WTC11 (cell line): ENCODE measurements at regions not wholly inside any gene's neighbourhood (a gene's known extent, or its start where the extent isn't known, plus 50 kb on each side); places are given as distances from the start of the nearest gene placed in this dataset.
"Not testable (repeated sequence)": the region's sequence is repeated elsewhere in the genome, so short reads cannot be mapped to it uniquely, and the experiment has no call there.

ENCODE experiments used
- ATAC-seq: fragments of 200-7000 bp; cut with Tn5 transposase; 2 replicates; pipeline ENCODE4 v1.10.0; 2021; ENCODE audit warnings: mild to moderate bottlenecking, moderate library complexity
- CTCF ChIA-PET: fragments of 300-600 bp; sonication (Branson Sonifier 250); formaldehyde crosslinking; loops from one replicate; lab custom pipeline; 2021; ENCODE audit warnings: antibody characterized with exemption; lab: Charles Lee
- POLR2A ChIA-PET: fragments of 350-600 bp; sonication (Branson Sonifier 250); formaldehyde crosslinking; loops from one replicate; lab custom pipeline; 2021; ENCODE audit warnings: antibody characterized with exemption; lab: Charles Lee
- DNase-seq: peaks from one replicate; pipeline ENCODE4 v3.0.0; 2021; ENCODE audit warnings: low spot score
- H3K27ac Mint-ChIP-seq: 2 replicates; pipeline ENCODE4 v1.8.0; 2021; ENCODE audit warnings: mixed read lengths
- H3K27me3 Mint-ChIP-seq: 2 replicates; pipeline ENCODE4 v1.8.0; 2021; ENCODE audit warnings: low read depth, mild to moderate bottlenecking, moderate library complexity, mixed read lengths
- H3K36me3 Mint-ChIP-seq: 2 replicates; pipeline ENCODE4 v1.8.0; 2021; ENCODE audit warnings: mixed read lengths
- H3K4me1 Mint-ChIP-seq: 2 replicates; pipeline ENCODE4 v1.8.0; 2022; ENCODE audit warnings: mixed read lengths
- H3K4me3 Mint-ChIP-seq: 2 replicates; pipeline ENCODE4 v1.8.0; 2021; ENCODE audit warnings: mild to moderate bottlenecking, moderate library complexity, mixed read lengths
- H3K9me3 Mint-ChIP-seq: 2 replicates; pipeline ENCODE4 v1.8.0; 2021; ENCODE audit warnings: mixed read lengths
- ATF1 ChIP-seq: sonication (generic); formaldehyde crosslinking; IDR thresholded peaks from 2 replicates; pipeline ENCODE4 v1.8.1; 2023; ENCODE audit warnings: mild to moderate bottlenecking, moderate library complexity, missing genetic modification reagents
- NFE2L1 ChIP-seq: sonication (generic); formaldehyde crosslinking; IDR thresholded peaks from 2 replicates; pipeline ENCODE4 v1.8.1; 2023; ENCODE audit warnings: missing genetic modification reagents
- NR2C2 ChIP-seq: sonication (generic); formaldehyde crosslinking; IDR thresholded peaks from 2 replicates; pipeline ENCODE4 v1.8.0; 2022; ENCODE audit warnings: mild to moderate bottlenecking, missing genetic modification reagents
- PRRX2 ChIP-seq: fragments of 250-450 bp; sonication (Bioruptor Pico); IDR thresholded peaks from 2 replicates; pipeline ENCODE4 v1.8.0; 2021; ENCODE audit warnings: mild to moderate bottlenecking
- SMAD3 ChIP-seq: sonication (generic); formaldehyde crosslinking; IDR thresholded peaks from 2 replicates; pipeline ENCODE4 v1.8.0; 2022; ENCODE audit warnings: missing genetic modification reagents, mild to moderate bottlenecking, borderline replicate concordance
- SMAD4 ChIP-seq: sonication (generic); formaldehyde crosslinking; IDR thresholded peaks from 2 replicates; pipeline ENCODE4 v1.8.0; 2022; ENCODE audit warnings: mild to moderate bottlenecking, missing genetic modification reagents
- ZBTB21 ChIP-seq: sonication (generic); formaldehyde crosslinking; IDR thresholded peaks from 2 replicates; pipeline ENCODE4 v1.8.1; 2023; ENCODE audit warnings: mild to moderate bottlenecking, missing genetic modification reagents, borderline replicate concordance
- ZNF317 ChIP-seq: sonication (generic); formaldehyde crosslinking; IDR thresholded peaks from 2 replicates; pipeline ENCODE4 v1.8.1; 2023; ENCODE audit warnings: low read depth, mild to moderate bottlenecking, moderate library complexity, missing genetic modification reagents, borderline replicate concordance
- TF ChIP-seq, protein P1 (sequence below): sonication (generic); formaldehyde crosslinking; IDR thresholded peaks from 2 replicates; pipeline ENCODE4 v1.8.1; 2023; ENCODE audit warnings: mild to moderate bottlenecking, moderate library complexity, missing genetic modification reagents
- TF ChIP-seq, protein P2 (sequence below): sonication (generic); formaldehyde crosslinking; IDR thresholded peaks from 2 replicates; pipeline ENCODE4 v1.8.1; 2023; ENCODE audit warnings: mild to moderate bottlenecking, missing genetic modification reagents
- TF ChIP-seq, protein P3 (sequence below): sonication (generic); formaldehyde crosslinking; IDR thresholded peaks from 2 replicates; pipeline ENCODE4 v1.8.1; 2023; ENCODE audit warnings: mild to moderate bottlenecking, missing genetic modification reagents, moderate library complexity
- TF ChIP-seq, protein P4 (sequence below): sonication (generic); formaldehyde crosslinking; IDR thresholded peaks from 2 replicates; pipeline ENCODE4 v1.8.0; 2023; ENCODE audit warnings: mild to moderate bottlenecking, missing genetic modification reagents

DNA sequence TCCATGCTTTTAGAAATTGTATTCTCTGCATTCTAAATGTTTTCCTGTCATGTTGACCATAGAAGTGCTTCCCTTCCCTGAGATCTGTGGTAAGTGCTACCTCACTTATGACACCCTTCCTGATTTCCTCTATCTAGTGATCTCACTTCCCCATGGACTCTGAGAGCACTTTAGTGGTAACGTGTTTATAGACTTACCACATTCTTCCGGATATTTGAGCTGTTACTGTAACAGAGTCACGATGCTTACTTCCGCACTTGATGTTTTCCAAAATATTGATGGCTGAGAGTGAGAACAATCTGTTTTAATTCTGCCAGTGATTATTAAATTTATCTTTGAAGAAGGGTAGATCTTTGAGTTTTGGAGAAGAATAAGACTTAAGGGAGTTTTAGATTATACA lies 60.1 kb upstream of the NAMPT start:
- CTCF ChIA-PET = no interaction called here

DNA sequence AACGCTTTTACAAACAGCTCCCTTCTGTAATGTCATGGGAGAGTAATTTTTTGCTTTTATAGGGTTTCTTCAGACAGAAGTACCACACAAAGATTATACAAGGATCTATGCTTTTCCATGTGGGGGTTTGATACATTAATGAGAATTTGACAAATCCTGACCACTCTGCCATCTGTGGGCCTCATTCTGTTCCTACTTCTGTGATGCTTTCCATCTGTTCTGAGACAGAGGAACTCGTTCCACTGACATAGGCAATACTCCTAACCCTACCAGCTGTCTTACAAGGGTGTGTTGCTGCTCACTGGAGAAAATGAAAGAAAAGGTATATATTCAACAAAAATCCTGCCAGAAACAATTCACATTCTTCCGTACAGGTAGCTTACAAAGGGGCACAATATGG lies 59.4 kb upstream of the NAMPT start:
- Mint-ChIP-seq H3K36me3 (peaks cover 34% of the 10 kb centered on the region), H3K4me1 (no peaks in the 10 kb centered on the region), H3K4me3 (no peak overlapping the region), H3K9me3 (peaks cover 65% of the 10 kb centered on the region), H3K27ac (no peak overlapping the region), H3K27me3 (peaks cover 3% of the 10 kb centered on the region; the same call in 1 of the 2 replicates)
- TF ChIP-seq ZBTB21 (CRISPR knock-in tag) (no peak), ATF1 (CRISPR knock-in tag) (no peak), SMAD3 (CRISPR knock-in tag) (no peak)
- TF ChIP-seq, protein P1, sequence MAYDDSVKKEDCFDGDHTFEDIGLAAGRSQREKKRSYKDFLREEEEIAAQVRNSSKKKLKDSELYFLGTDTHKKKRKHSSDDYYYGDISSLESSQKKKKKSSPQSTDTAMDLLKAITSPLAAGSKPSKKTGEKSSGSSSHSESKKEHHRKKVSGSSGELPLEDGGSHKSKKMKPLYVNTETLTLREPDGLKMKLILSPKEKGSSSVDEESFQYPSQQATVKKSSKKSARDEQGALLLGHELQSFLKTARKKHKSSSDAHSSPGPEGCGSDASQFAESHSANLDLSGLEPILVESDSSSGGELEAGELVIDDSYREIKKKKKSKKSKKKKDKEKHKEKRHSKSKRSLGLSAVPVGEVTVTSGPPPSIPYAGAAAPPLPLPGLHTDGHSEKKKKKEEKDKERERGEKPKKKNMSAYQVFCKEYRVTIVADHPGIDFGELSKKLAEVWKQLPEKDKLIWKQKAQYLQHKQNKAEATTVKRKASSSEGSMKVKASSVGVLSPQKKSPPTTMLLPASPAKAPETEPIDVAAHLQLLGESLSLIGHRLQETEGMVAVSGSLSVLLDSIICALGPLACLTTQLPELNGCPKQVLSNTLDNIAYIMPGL (CRISPR knock-in tag) = no peak
- TF ChIP-seq, protein P2, sequence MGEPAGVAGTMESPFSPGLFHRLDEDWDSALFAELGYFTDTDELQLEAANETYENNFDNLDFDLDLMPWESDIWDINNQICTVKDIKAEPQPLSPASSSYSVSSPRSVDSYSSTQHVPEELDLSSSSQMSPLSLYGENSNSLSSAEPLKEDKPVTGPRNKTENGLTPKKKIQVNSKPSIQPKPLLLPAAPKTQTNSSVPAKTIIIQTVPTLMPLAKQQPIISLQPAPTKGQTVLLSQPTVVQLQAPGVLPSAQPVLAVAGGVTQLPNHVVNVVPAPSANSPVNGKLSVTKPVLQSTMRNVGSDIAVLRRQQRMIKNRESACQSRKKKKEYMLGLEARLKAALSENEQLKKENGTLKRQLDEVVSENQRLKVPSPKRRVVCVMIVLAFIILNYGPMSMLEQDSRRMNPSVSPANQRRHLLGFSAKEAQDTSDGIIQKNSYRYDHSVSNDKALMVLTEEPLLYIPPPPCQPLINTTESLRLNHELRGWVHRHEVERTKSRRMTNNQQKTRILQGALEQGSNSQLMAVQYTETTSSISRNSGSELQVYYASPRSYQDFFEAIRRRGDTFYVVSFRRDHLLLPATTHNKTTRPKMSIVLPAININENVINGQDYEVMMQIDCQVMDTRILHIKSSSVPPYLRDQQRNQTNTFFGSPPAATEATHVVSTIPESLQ (CRISPR knock-in tag) = no peak
- ChIA-PET POLR2A (no interaction called here), CTCF (no interaction called here)
- ATAC-seq (no peak), DNase-seq (no peak)

More for the DNA sequence above, 60.1 kb upstream of the NAMPT start:
- no peak for TF ChIP-seq NR2C2 (CRISPR knock-in tag)
- TF ChIP-seq, protein P3, sequence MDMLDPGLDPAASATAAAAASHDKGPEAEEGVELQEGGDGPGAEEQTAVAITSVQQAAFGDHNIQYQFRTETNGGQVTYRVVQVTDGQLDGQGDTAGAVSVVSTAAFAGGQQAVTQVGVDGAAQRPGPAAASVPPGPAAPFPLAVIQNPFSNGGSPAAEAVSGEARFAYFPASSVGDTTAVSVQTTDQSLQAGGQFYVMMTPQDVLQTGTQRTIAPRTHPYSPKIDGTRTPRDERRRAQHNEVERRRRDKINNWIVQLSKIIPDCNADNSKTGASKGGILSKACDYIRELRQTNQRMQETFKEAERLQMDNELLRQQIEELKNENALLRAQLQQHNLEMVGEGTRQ (CRISPR knock-in tag) = no peak
- no peak for TF ChIP-seq SMAD4 (CRISPR knock-in tag)
- TF ChIP-seq ZNF317 (CRISPR knock-in tag) = no peak
- peaks cover 30% of the 10 kb centered on the region for H3K36me3 Mint-ChIP-seq
- ATAC-seq (no peak), DNase-seq (no peak)
- H3K27ac Mint-ChIP-seq = no peak overlapping the region
- H3K4me1 Mint-ChIP-seq = no peaks in the 10 kb centered on the region
- H3K9me3 Mint-ChIP-seq = peaks cover 65% of the 10 kb centered on the region
- peaks cover 3% of the 10 kb centered on the region for H3K27me3 Mint-ChIP-seq
- POLR2A ChIA-PET = no interaction called here
- no peak overlapping the region for H3K4me3 Mint-ChIP-seq

DNA sequence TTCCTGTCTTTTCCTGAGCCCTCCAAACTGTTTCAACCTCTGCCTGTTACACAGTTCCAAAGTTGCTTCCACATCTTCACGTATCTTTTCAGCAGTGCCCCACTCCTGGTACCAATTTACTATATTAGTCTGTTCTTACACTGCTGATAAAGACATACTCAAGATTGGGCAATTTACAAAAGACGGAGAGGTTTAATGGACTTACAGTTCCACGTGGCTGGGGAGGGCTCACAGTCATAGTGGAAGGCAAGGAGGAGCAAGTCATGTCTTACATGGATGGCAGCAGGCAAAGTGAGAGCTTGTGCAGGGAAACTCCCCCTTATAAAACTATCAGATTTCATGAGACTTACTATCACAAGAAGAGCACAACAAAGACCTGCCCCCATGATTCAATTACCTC lies 57.3 kb upstream of the NAMPT start:
- H3K27me3 Mint-ChIP-seq, H3K27ac Mint-ChIP-seq, POLR2A ChIA-PET, CTCF ChIA-PET, DNase-seq, H3K4me1 Mint-ChIP-seq, ATAC-seq, H3K4me3 Mint-ChIP-seq: not testable (repeated sequence)
- H3K9me3 Mint-ChIP-seq = peaks cover 68% of the 10 kb centered on the region
- H3K36me3 Mint-ChIP-seq = peaks cover 49% of the 10 kb centered on the region

DNA sequence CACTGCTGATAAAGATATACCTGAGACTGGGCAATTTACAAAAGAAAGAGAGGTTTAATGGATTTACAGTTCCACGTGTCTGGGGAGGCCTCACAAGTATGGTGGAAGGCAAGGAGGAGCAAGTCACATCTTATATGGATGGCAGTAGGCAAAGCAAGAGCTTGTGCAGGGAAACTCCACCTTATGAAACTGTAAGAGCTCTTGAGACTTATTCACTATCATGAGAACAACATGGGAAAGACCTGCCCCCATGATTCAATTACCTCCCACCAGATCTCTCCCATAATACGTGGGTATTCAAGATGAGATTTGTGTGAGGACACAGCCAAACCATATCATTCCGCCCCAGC lies 55.4 kb upstream of the NAMPT start:
- Mint-ChIP-seq H3K36me3 (peaks cover 55% of the 10 kb centered on the region), H3K9me3 (peaks cover 83% of the 10 kb centered on the region)
- H3K27me3 Mint-ChIP-seq, H3K4me3 Mint-ChIP-seq, H3K4me1 Mint-ChIP-seq, DNase-seq, POLR2A ChIA-PET, ATAC-seq, H3K27ac Mint-ChIP-seq: not testable (repeated sequence)
- CTCF ChIA-PET = interaction anchor here (1.1 kb wide), 1 partner anchor 164 kb away, joined by 3 read pairs; no protein-coding TSS in a partner anchor

DNA sequence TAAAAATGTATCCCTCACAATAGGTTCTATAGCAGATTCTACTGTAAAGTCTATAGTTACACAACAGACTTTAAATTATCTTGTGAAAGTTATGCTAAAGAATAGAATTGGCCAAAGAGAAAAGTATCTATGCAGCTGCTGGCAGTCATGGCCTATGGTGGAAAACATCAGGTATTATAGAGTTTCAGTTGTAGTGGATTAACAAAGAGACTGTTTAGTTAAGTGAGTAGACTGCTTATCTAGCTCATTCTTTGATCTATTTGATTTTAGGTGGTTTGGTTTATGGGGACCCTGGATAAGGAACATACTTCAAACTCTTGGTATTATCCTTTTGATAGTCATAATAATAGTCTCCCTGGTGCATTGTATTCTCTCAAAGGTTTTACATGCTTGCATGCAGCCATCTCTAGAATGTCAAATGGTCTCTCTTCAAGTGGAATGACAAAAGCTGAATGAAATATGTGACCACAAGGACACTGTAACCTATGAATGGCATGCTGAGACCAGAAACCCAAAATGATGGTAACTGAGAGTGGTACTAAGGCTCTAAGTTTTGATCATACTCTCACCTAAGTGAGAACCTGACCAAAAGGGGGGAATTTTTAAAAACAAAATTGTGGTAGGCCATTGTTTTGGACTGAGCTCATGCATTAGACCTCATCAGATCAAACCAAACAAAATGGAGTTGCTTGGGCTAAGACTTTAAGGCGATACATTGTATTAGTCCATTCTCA lies 54.9 kb upstream of the NAMPT start:
- no peaks in the 10 kb centered on the region for H3K4me1 Mint-ChIP-seq
- no peak overlapping the region for H3K27ac Mint-ChIP-seq
- CTCF ChIA-PET = interaction anchor here (1.1 kb wide), 1 partner anchor 163 kb away, joined by 3 read pairs; no protein-coding TSS in a partner anchor
- H3K36me3 Mint-ChIP-seq = peaks cover 55% of the 10 kb centered on the region
- H3K4me3 Mint-ChIP-seq = no peak overlapping the region
- H3K9me3 Mint-ChIP-seq = peaks cover 84% of the 10 kb centered on the region
- TF ChIP-seq PRRX2 (CRISPR knock-in tag) (no peak), NFE2L1 (CRISPR knock-in tag) (no peak)
- TF ChIP-seq, protein P4, sequence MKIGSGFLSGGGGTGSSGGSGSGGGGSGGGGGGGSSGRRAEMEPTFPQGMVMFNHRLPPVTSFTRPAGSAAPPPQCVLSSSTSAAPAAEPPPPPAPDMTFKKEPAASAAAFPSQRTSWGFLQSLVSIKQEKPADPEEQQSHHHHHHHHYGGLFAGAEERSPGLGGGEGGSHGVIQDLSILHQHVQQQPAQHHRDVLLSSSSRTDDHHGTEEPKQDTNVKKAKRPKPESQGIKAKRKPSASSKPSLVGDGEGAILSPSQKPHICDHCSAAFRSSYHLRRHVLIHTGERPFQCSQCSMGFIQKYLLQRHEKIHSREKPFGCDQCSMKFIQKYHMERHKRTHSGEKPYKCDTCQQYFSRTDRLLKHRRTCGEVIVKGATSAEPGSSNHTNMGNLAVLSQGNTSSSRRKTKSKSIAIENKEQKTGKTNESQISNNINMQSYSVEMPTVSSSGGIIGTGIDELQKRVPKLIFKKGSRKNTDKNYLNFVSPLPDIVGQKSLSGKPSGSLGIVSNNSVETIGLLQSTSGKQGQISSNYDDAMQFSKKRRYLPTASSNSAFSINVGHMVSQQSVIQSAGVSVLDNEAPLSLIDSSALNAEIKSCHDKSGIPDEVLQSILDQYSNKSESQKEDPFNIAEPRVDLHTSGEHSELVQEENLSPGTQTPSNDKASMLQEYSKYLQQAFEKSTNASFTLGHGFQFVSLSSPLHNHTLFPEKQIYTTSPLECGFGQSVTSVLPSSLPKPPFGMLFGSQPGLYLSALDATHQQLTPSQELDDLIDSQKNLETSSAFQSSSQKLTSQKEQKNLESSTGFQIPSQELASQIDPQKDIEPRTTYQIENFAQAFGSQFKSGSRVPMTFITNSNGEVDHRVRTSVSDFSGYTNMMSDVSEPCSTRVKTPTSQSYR = no peak
- ATAC-seq (no peak), DNase-seq (no peak)
- peaks cover 3% of the 10 kb centered on the region; the same call in 1 of the 2 replicates for H3K27me3 Mint-ChIP-seq
- POLR2A ChIA-PET = no interaction called here
